HCT116 (cell line): ENCODE measurements at regions not wholly inside any gene's neighbourhood (a gene's known extent, or its start where the extent isn't known, plus 50 kb on each side); places are given as distances from the start of the nearest gene placed in this dataset.
"Not testable (repeated sequence)": the region's sequence is repeated elsewhere in the genome, so short reads cannot be mapped to it uniquely, and the experiment has no call there.

ENCODE experiments used
- CTCF ChIP-seq, 3 experiments: fragments of 200-600 bp in 1 of 3; sonication (generic) in 1 of 3; IDR thresholded peaks in 2 of 3; conservative IDR thresholded peaks in 1 of 3; 2 replicates each; pipeline ENCODE4 v1.5.1; 2012 to 2017; ENCODE audit warnings: low read depth in 2 of 3, low read length in 2 of 3, antibody characterized with exemption in 1 of 3, borderline replicate concordance in 1 of 3, control low read depth in 1 of 3, mild to moderate bottlenecking in 1 of 3, mixed read lengths in 1 of 3, mixed run types in 1 of 3, moderate library complexity in 1 of 3; ENCODE audit not compliant: insufficient read depth in 1 of 3
- EZH2 ChIP-seq: fragments of 200-600 bp; sonication (generic); IDR thresholded peaks from 2 replicates; pipeline ENCODE4 v1.6.1; 2017; ENCODE audit warnings: antibody characterized with exemption, mixed run types
- POLR2A ChIP-seq: IDR thresholded peaks from 2 replicates; pipeline ENCODE4 v1.7.0; 2011; ENCODE audit warnings: borderline replicate concordance; ENCODE audit not compliant: insufficient read depth, insufficient read length; ENCODE audit errors: extremely low read depth
- POLR2AphosphoS5 ChIP-seq: IDR thresholded peaks from 2 replicates; pipeline ENCODE4 v1.6.1; 2011; ENCODE audit warnings: mild to moderate bottlenecking, low read depth, low read length, moderate library complexity
- REST ChIP-seq: IDR thresholded peaks from 2 replicates; pipeline ENCODE4 v1.6.1; 2012; ENCODE audit warnings: low read depth

GRCh38 chr5:165045941-165046340 is 1540.5 kb downstream of the MAT2B start:
- not testable (repeated sequence) for TF ChIP-seq CTCF (IDR thresholded peaks at IDR 0.05 in 2 of 3, conservative IDR thresholded peaks at IDR 0.05 in 1 of 3; ENCODE audit: borderline replicate concordance in 1 of 3, insufficient read depth in 1 of 3, low read depth in 2 of 3, low read length in 2 of 3); REST; EZH2; POLR2A; POLR2AphosphoS5
